Activated T-cell treated with anti-CD3 and anti-CD28 coated beads, Interleukin-2, amount 50 U/mL, for 48 hours (primary cell): ENCODE measurements at regions not wholly inside any gene's neighbourhood (a gene's known extent, or its start where the extent isn't known, plus 50 kb on each side); places are given as distances from the start of the nearest gene placed in this dataset.
"Not testable (repeated sequence)": the region's sequence is repeated elsewhere in the genome, so short reads cannot be mapped to it uniquely, and the experiment has no call there.

ENCODE experiments used
- DNase-seq, 2 experiments: peaks; one replicate each; pipeline ENCODE4 v3.0.0-alpha.2; 2020

GRCh38 chr17:45651145-45651709 is 132.9 kb upstream of the CRHR1 start:
- no peak for DNase-seq

DNA sequence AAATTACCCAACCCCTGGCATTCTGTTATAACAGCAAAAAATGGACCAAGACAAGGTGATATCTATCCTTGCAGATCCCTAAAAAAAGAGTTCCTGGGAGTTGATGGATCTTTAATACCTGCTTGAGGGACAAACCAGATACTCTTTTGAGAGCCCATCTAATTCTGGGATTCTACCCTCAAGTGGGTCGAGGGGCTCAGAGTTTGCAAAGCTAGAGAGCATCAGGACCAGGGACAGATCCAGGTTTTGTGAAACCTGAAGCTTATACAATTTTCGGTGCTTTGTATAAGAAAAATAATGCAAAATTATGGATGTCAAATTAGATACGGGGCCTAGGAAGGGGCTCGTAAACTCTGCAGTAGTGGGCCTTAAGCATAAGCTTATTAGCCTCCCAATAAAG is 130.5 kb upstream of the CRHR1 start:
- DNase-seq, result no peak

- no peak for DNase-seq
Measured at GRCh38 chr17:45656527-45657181, 127.5 kb upstream of the CRHR1 start.

- no peak for DNase-seq
Measured at GRCh38 chr17:45660474-45660873, 123.6 kb upstream of the CRHR1 start.

DNA sequence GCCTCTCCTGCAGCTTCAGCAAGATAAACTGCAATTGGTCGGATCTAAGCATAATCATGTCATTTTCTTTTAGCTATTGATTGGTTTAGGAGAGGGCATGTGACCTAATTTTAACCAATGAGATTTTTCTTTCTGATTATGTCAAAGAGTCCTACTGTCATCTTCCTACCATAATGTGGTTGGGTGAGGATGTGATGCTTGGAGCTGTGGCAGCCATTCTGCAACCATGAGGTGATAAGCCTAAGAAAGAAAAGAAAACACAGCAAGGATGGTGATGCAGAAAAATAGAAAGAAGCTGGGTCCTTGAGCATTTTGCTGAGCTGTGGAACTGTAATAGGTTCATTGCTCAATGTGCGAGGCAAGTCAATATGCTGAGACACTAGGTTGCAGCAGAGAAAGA is 121.7 kb upstream of the CRHR1 start:
- DNase-seq, result no peak

GRCh38 chr17:45663772-45664171 is 120.3 kb upstream of the CRHR1 start:
- DNase-seq, result no peak

DNA sequence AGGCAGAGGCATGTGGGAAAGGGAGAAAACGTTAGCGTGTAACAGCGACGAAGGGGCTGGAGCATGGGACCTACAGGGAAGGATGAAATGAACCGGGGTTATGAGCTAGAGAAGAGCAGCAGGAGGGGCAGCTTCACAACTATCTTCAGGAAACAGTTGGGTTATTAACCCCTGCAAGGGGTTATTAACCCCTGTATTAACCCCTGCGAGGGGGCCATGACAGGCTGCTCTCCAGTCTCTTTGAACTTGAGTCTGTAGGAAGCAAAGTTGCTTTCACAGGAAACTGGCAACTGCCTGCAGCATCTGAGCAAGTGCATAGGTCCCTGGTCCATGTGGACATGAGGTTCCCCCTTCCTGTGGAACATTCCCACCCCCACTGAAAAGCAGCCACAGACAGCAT is 119.2 kb upstream of the CRHR1 start:
- no peak for DNase-seq

GRCh38 chr17:45666046-45666600 is 118.0 kb upstream of the CRHR1 start:
- DNase-seq, result no peak

- DNase-seq, result no peak
Measured at GRCh38 chr17:45666641-45667040, 117.5 kb upstream of the CRHR1 start.

GRCh38 chr17:45667591-45668171 is 116.4 kb upstream of the CRHR1 start:
- DNase-seq, result no peak

DNA sequence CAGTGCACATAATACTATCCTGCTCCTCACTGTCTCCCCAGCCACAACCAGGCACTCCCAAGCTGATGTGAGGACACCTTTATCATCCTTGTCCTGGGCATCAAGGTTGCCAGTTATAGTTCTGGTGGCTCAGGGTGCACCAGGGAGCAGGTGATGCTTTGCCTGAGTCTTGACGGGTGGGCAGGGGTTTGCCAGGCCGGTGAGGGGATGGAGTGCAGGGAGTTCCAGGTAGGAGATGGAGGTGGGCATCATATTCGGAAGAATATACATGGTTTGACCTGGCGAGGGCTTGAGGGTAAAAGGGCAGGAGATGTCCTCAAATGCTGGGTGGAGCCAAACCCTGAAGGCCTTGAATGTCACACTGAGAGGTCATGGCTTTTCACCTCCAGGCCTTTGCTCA is 115.8 kb upstream of the CRHR1 start:
- no peak for DNase-seq

DNA sequence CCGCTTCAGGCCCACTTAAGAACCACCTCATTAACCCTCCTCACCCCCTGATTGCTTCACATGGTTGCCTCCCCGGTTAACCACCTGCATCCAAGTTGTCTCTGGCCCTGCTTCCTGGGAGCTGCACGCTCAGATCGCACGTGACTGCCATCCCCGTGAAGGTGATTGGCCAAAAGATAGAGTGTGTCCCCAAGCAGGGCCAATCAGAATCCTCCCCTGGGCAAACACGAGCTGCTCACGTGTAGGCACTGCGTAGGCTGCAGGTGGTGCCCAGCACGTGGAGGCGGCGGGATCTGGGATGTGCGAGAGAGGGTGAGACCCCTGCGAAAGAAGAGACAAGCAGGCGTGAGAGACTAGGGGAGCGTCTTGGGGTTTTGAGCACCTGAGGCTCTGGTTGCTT is 111.8 kb upstream of the CRHR1 start:
- DNase-seq, result no peak

DNA sequence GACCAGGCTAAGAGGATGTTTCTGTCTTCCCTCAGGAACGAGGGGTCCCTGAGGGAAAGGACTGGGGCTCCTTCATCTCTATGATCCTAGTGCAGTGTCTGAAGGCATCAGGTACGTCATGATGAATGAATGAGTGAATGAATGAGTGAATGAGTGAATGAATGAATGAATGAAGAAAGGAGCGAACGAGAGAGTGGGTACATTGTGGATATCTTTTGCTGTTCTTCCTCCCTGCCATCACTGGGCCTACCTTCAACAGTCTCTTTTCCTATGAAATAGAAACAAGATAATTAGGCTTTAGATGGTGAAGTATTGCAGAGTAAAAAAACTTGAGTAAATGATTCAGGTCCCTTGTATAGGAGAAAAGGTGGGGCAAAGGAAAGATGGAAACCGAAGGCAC is 111.3 kb upstream of the CRHR1 start:
- no peak for DNase-seq

- DNase-seq, result not testable (repeated sequence)
Measured at GRCh38 chr17:45673759-45674158, 110.4 kb upstream of the CRHR1 start.

- no peak for DNase-seq
Measured at GRCh38 chr17:45675012-45675411, 109.1 kb upstream of the CRHR1 start.

- DNase-seq, result no peak
Measured at GRCh38 chr17:45675892-45676291, 108.2 kb upstream of the CRHR1 start.

DNA sequence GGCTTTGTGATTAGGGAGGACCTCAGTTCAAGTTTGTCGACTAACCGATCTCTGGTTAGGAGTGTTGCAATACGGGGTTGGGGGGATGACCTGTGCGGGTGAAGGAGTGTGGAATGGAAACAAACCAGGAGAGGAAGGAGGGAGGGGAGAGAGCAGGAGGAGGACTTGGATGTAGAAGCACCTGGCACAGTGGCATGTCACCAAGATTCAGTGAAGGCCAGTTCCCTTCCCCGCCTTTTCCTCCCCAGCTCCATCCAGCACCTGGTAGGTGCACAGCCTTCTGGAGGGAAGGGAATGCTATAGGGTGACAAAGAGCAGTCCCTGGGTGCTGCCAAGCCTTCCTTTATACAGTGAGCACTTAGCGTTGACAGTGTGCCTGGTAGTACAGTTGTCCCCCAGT is 107.4 kb upstream of the CRHR1 start:
- no peak for DNase-seq

DNA sequence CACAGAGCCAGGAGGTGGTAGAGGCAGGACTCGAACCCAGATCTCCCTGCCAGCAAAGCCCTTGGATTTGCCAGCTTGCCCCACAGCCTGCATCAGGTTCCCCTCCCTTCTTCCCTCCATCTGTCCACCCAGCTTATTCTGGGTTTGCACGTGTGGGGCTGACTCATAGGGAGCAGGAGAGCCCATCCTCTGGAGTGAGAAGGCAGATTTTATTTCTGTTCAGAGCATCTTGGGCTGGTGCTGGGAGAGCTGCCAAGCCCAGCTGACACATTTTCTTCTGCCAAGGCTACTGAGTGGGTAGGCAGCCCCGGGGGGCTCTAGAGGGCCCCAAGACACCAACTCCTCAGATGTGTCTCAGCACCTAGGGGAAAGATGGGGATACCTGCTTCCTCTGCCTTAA is 106.3 kb upstream of the CRHR1 start:
- no peak for DNase-seq

DNA sequence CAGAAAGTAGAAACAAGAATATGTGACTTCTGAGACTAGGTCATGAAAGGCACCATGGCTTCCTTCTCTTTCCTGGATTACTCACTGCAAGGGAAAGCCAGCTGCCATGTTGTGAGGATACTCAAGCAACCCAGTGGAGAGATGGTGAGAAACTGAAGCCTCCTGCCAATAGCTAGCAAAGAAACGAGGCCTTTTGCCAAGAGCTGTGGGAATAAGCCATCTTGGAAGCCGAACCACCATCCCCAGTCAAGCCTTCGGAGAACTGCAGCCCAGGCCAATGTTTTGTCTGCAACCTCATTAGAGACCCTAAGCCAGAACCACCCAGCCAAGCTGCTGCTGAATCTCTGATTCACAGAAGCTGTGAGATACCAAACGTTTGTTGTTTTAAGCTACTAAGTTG is 104.7 kb upstream of the CRHR1 start:
- DNase-seq, result no peak

- DNase-seq, result no peak
Measured at GRCh38 chr17:45680360-45680759, 103.8 kb upstream of the CRHR1 start.

GRCh38 chr17:45681706-45682105 is 102.4 kb upstream of the CRHR1 start:
- DNase-seq, result no peak

- DNase-seq, result no peak
Measured at GRCh38 chr17:45686250-45686649, 97.9 kb upstream of the CRHR1 start.

DNA sequence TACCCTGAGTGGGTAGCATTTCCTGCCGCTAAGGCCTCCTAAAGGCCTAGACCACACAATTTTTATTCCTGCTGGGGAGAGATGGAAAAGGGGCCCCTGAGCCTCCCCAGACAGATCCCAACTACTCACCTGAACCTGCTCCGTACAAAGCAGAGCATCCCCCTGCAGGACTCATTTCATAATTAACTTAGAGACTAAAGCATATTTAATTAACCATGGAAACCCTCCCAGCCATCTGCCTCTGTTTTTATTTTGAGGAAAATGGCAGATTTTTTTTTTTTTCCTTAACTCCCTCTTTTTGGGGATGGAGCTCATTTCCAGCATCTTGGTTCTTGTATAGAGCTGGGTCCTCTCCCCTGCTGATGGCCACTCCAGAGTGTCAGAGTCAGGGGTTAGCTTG is 96.5 kb upstream of the CRHR1 start:
- DNase-seq, result no peak

DNA sequence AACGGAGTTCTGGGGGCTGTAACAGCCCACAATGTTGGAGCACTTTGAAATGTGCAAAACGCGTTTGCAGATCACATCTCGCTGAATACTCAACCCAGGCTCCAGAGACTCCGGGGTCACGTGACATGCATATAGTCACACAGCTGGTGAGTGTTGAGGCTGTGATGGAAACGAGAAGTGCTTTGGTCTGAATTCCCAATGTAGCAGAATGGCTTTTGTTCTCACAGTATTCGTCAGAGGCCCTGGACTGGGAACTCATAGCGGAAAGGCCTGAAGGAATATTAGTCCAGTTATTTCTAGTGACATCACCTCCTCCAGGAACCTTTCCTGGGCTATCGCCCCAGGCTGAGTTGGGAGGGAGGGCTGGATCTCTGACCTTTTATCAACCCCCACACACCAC is 95.8 kb upstream of the CRHR1 start:
- DNase-seq, result no peak

- DNase-seq, result no peak
Measured at GRCh38 chr17:45688820-45689219, 95.3 kb upstream of the CRHR1 start.
